ENCODE measurements at regions not wholly inside any gene's neighbourhood (a gene's known extent, or its start where the extent isn't known, plus 50 kb on each side); places are given as distances from the start of the nearest gene placed in this dataset.
A peak's percentile ranks its signal among the peaks of the same experiment; 100 is the strongest.

- H3K27ac ChIP-seq, result no peak overlapping the region
- TF ChIP-seq CTCF (conservative IDR thresholded peaks at IDR 0.05), result no peak
Observed at GRCh38 chr4:138039010-138039409, 203.1 kb downstream of the SLC7A11 start.

DNA sequence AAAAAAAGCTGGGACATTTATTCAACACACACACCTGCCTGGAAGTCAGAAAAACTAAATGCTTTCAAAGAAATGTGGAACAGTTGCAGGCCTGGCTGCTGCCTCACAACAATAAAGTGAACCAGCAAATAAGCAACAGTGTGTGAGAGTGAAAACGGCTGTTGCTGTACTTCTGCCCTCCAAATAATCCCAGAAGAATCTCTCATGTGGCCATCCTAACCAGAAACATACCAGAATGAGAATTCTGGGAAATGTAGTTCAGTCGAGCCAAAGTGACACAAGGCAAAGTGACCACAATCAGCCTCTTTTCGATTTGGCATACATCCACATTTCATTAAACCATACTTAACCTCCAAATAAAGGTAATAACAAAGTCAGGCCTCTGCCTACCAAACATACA lies 204.5 kb downstream of the SLC7A11 start:
- H3K27ac ChIP-seq, result no peak overlapping the region
- no peak for TF ChIP-seq CTCF (conservative IDR thresholded peaks at IDR 0.05)

DNA sequence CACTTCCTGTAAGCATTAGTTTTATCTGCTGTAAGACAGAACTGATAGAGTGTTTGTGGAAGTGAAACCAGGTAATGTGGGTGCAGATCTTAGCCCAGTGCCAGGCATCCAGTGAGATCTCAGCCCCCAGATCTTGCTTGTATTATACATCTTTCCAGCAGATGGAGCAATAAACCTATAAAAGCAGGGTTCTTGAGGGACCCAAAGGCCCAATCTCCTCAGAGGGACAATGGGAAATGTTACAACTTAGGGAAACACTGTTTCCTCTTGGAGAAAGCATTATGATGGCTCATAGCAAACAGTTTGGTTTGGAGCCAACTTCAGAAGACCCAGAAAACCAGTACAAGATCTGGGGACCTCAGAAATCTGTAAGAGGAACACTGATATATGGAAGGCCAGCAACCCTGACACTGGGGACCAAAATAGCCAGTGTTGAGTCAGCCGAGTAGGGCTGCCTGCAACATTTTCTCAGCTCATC lies 206.3 kb downstream of the SLC7A11 start:
- H3K27ac ChIP-seq, result no peak overlapping the region
- TF ChIP-seq CTCF (conservative IDR thresholded peaks at IDR 0.05), result peak; percentile 70

- no peak for TF ChIP-seq CTCF (conservative IDR thresholded peaks at IDR 0.05)
- H3K27ac ChIP-seq, result no peak overlapping the region
Observed at GRCh38 chr4:138034871-138035270, 207.3 kb downstream of the SLC7A11 start.

DNA sequence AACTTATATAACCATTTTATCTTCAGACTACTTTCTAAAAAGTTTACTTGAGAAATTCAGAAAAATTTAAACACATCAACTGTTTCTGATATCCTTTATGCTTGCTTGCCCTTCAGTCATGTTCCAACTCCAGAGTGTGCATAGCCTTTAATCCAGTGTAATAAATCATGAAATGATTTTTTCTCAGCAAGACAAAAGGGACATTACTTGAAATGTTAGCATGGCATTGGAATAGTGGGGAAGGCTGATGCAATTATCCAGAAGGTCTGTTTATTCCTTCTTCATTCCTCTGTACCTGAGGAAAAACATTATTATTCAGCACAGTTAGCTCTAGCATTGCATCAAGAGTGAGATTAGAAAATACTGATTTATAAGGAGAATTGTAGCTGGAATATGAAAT lies 209.9 kb downstream of the SLC7A11 start:
- TF ChIP-seq CTCF (conservative IDR thresholded peaks at IDR 0.05), result no peak
- no peak overlapping the region for H3K27ac ChIP-seq

- TF ChIP-seq CTCF (conservative IDR thresholded peaks at IDR 0.05), result no peak
- no peak overlapping the region for H3K27ac ChIP-seq
Observed at GRCh38 chr4:138030375-138030774, 211.8 kb downstream of the SLC7A11 start.

- TF ChIP-seq CTCF (conservative IDR thresholded peaks at IDR 0.05), result no peak
- no peak overlapping the region for H3K27ac ChIP-seq
Observed at GRCh38 chr4:138028923-138029322, 213.2 kb downstream of the SLC7A11 start.
